Activated CD4-positive, alpha-beta memory T cell treated with anti-CD3 and anti-CD28 coated beads for 36 hours (primary cell): ENCODE measurements at regions not wholly inside any gene's neighbourhood (a gene's known extent, or its start where the extent isn't known, plus 50 kb on each side); places are given as distances from the start of the nearest gene placed in this dataset.

ENCODE experiments used
- CTCF ChIA-PET: fragments of 350-600 bp; sonication (Branson Sonifier 250); formaldehyde crosslinking; loops from one replicate; lab custom pipeline; 2021; ENCODE audit warnings: antibody characterized with exemption, inconsistent platforms; lab: Charles Lee
- POLR2A ChIA-PET: fragments of 350-600 bp; sonication (Branson Sonifier 250); formaldehyde crosslinking; loops from one replicate; lab custom pipeline; 2021; ENCODE audit warnings: antibody characterized with exemption; lab: Charles Lee
- DNase-seq: peaks from one replicate; pipeline ENCODE4 v3.0.0-alpha.2; 2020
- H3K27ac Mint-ChIP-seq: one replicate; pipeline ENCODE4 v1.8.0; 2021; ENCODE audit warnings: mixed read lengths
- H3K27me3 Mint-ChIP-seq: one replicate; pipeline ENCODE4 v1.8.0; 2021; ENCODE audit warnings: mixed read lengths
- H3K36me3 Mint-ChIP-seq: one replicate; pipeline ENCODE4 v1.8.0; 2021; ENCODE audit warnings: mixed read lengths
- H3K4me1 Mint-ChIP-seq: one replicate; pipeline ENCODE4 v1.8.0; 2021; ENCODE audit warnings: low read depth, mixed read lengths
- H3K4me3 Mint-ChIP-seq: one replicate; pipeline ENCODE4 v1.8.0; 2021; ENCODE audit warnings: mild to moderate bottlenecking, mixed read lengths
- H3K9me3 Mint-ChIP-seq: one replicate; pipeline ENCODE4 v1.8.0; 2021; ENCODE audit warnings: mixed read lengths
- intact Hi-C: fragments of 100-400 bp; cut with micrococcal nuclease; formaldehyde crosslinking; loops from one replicate; pipeline ENCODE4 v1.15.1; 2023

GRCh38 chr12:107248187-107248586, 154.8 kb upstream of the CRY1 start:
- no peak overlapping the region for H3K4me3 Mint-ChIP-seq
- ChIA-PET CTCF (no interaction called here), POLR2A (no interaction called here)
- H3K9me3 Mint-ChIP-seq = no peaks in the 10 kb centered on the region
- H3K36me3 Mint-ChIP-seq = no peaks in the 10 kb centered on the region
- DNase-seq = no peak
- H3K27me3 Mint-ChIP-seq = peaks cover 1% of the 10 kb centered on the region
- no peaks in the 10 kb centered on the region for H3K4me1 Mint-ChIP-seq
- H3K27ac Mint-ChIP-seq = no peak overlapping the region
- intact Hi-C loops = no loop called here

DNA sequence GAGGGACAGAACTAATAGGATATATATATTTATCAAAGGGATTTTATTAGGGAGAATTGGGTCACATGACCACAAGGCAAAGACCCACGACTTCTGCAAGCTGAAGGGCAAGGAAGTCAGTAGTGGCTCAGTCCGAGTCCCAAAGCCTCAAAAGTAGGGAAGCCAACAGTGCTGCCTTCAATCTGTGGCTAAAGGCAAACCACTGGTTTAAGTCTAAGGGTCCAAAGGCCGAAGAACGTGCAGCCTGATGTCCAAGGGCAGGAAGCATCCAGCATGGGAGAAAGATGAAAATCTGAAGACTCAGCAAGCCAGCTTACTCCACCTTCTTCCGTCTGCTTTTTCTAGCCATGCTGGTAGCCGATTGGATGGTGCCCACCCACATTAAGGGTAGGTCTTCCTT, 157.9 kb upstream of the CRY1 start:
- no peak overlapping the region for H3K27ac Mint-ChIP-seq
- no peaks in the 10 kb centered on the region for H3K36me3 Mint-ChIP-seq
- intact Hi-C loops = no loop called here
- CTCF ChIA-PET = no interaction called here
- no peak for DNase-seq
- no peak overlapping the region for H3K4me3 Mint-ChIP-seq
- peaks cover 1% of the 10 kb centered on the region for H3K27me3 Mint-ChIP-seq
- H3K4me1 Mint-ChIP-seq = no peaks in the 10 kb centered on the region
- H3K9me3 Mint-ChIP-seq = no peaks in the 10 kb centered on the region
- POLR2A ChIA-PET = no interaction called here

DNA sequence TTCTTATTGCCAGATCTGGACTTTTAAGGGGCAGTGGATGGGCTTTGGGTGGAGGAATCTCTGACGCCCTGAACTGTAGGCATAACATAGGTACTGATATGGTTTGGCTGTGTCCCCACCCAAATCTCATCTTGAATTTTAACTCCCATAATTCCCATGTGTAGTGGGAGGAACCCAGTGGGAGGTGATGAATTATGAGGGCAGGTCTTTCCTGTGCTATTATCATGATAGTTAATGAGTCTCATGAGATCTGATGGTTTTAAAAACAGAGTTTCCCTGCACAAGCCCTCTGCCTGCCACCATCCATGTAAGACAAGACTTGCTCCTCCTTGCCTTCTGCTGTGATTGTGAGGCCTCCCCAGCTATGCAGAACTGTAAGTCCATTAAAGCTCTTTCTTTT, 160.0 kb upstream of the CRY1 start:
- Mint-ChIP-seq H3K4me3 (no peak overlapping the region), H3K9me3 (no peaks in the 10 kb centered on the region), H3K36me3 (no peaks in the 10 kb centered on the region), H3K4me1 (no peaks in the 10 kb centered on the region), H3K27ac (no peak overlapping the region), H3K27me3 (peaks cover 8% of the 10 kb centered on the region)
- intact Hi-C loops = no loop called here
- POLR2A ChIA-PET = no interaction called here
- CTCF ChIA-PET = no interaction called here
- no peak for DNase-seq

DNA sequence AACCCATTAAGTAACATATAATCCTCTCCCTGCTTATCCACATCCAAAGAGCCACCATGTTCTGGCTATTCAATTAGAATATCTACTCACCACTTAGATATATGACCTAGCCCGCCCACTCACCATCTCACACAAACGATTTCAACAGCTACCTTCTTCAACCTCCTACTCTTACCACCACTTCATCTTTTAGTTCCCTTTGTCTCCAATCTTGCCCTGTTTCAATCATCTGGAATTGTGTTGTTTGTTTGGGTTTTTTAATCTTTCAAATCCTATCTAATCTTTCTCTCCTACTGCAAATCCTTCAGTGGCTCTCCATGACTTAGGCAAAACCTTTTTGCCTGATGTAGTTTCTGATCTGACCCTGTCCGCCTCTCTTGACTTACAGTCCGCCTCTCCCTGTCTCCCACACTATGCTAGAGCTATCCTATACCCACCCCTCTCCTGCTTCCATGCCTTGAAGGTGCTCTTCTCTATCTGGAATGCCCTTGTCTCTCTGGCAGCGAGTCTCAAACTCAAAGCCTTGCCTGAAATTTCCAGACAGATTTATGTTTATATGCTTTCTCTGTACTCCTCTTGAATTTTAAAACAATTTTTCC, 161.0 kb upstream of the CRY1 start:
- CTCF ChIA-PET = interaction anchor here (0.6 kb wide), 1 partner anchor 182 kb away, joined by 3 read pairs; no protein-coding TSS in a partner anchor
- H3K27me3 Mint-ChIP-seq = peaks cover 8% of the 10 kb centered on the region

DNA sequence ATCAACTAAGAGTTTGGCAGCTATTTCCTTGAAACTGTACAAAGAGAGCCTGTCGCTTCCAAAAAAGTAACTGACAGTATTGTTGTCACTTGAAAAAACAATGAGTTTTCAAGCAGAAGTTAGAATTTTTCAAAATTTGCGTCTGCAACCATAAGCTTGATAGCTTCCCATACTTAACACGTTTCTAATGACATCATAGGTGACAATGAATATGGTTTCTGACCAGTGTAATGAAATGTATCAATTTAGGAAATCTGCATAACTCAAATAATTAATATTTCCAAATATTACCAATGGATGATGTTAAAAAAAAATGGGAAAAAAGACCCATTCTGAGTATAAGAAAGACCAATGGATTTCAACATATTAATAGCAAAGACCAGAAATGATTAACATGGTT, 165.4 kb upstream of the CRY1 start:
- H3K36me3 Mint-ChIP-seq = no peaks in the 10 kb centered on the region
- intact Hi-C loops = no loop called here
- H3K4me3 Mint-ChIP-seq = no peak overlapping the region
- POLR2A ChIA-PET = no interaction called here
- no peak for DNase-seq
- H3K27me3 Mint-ChIP-seq = peaks cover 9% of the 10 kb centered on the region
- H3K9me3 Mint-ChIP-seq = peaks cover 6% of the 10 kb centered on the region
- no peak overlapping the region for H3K27ac Mint-ChIP-seq
- CTCF ChIA-PET = no interaction called here
- H3K4me1 Mint-ChIP-seq = no peaks in the 10 kb centered on the region

More for the DNA sequence above, 161.0 kb upstream of the CRY1 start:
- H3K4me3 Mint-ChIP-seq = no peak overlapping the region
- no peaks in the 10 kb centered on the region for H3K9me3 Mint-ChIP-seq
- POLR2A ChIA-PET = no interaction called here
- no peak overlapping the region for H3K27ac Mint-ChIP-seq
- intact Hi-C loops = no loop called here
- no peak for DNase-seq
- no peaks in the 10 kb centered on the region for H3K4me1 Mint-ChIP-seq
- no peaks in the 10 kb centered on the region for H3K36me3 Mint-ChIP-seq

DNA sequence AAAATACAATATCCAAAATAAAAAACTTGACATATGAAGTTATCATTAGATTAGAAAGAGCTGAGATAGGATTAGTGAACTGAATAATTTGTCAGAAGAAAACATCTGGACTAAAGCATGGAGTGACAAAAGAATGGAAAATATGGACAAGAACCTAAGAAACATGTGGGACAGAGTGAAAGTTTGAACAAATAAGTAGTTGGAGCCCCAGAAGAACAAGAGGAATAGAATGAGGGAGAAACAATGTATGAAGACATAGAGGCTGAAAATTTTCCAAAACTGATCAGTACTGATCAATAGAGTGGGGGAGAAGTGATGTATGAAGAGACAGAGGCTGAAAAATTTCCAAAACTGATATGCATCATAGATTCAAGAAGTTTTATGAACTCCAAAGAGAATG, 170.6 kb upstream of the CRY1 start:
- intact Hi-C loops = no loop called here
- H3K4me3 Mint-ChIP-seq = no peak overlapping the region
- CTCF ChIA-PET = no interaction called here

DNA sequence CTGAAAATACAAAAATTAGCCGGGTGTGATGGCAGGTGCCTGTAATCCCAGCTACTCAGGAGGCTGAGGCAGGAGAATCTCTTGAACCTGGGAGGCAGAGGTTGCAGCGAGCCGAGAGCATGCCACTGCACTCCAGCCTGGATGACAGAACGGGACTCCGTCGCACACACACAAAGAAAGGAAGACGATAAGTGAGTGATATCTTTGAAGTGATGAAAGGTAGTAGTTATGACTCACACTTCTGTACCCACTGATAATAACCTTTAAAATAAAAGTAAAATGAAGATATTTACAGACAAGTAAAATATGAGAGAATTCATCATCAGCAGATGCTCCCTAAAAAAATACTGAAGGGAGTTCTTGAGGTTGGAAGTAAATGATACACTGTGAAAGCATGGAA, 171.3 kb upstream of the CRY1 start:
- Mint-ChIP-seq H3K4me3 (no peak overlapping the region), H3K36me3 (no peaks in the 10 kb centered on the region), H3K9me3 (peaks cover 10% of the 10 kb centered on the region), H3K27ac (no peak overlapping the region), H3K27me3 (peaks cover 3% of the 10 kb centered on the region), H3K4me1 (no peaks in the 10 kb centered on the region)
- intact Hi-C loops = no loop called here
- DNase-seq = no peak
- CTCF ChIA-PET = no interaction called here
- POLR2A ChIA-PET = no interaction called here

More for the DNA sequence above, 170.6 kb upstream of the CRY1 start:
- peaks cover 10% of the 10 kb centered on the region for H3K9me3 Mint-ChIP-seq
- H3K36me3 Mint-ChIP-seq = no peaks in the 10 kb centered on the region
- H3K4me1 Mint-ChIP-seq = no peaks in the 10 kb centered on the region
- peaks cover 3% of the 10 kb centered on the region for H3K27me3 Mint-ChIP-seq
- no peak overlapping the region for H3K27ac Mint-ChIP-seq
- no peak for DNase-seq
- POLR2A ChIA-PET = no interaction called here

- H3K27me3 Mint-ChIP-seq = no peaks in the 10 kb centered on the region
- DNase-seq = no peak
- no peaks in the 10 kb centered on the region for H3K4me1 Mint-ChIP-seq
- no peaks in the 10 kb centered on the region for H3K36me3 Mint-ChIP-seq
- POLR2A ChIA-PET = no interaction called here
- CTCF ChIA-PET = no interaction called here
- peaks cover 10% of the 10 kb centered on the region for H3K9me3 Mint-ChIP-seq
- intact Hi-C loops = no loop called here
- no peak overlapping the region for H3K4me3 Mint-ChIP-seq
- no peak overlapping the region for H3K27ac Mint-ChIP-seq
These were observed 174.3 kb upstream of the CRY1 start for GRCh38 chr12:107267604-107268003.

- Mint-ChIP-seq H3K4me1 (no peaks in the 10 kb centered on the region), H3K27me3 (peaks cover 2% of the 10 kb centered on the region), H3K36me3 (no peaks in the 10 kb centered on the region), H3K9me3 (no peaks in the 10 kb centered on the region), H3K27ac (no peak overlapping the region), H3K4me3 (no peak overlapping the region)
- CTCF ChIA-PET = interaction anchor here (1.3 kb wide), 1 partner anchor 131 kb away, joined by 4 read pairs; no protein-coding TSS in a partner anchor
- no peak for DNase-seq
- intact Hi-C loops = no loop called here
- POLR2A ChIA-PET = no interaction called here
These were observed 178.2 kb upstream of the CRY1 start for GRCh38 chr12:107271523-107271922.

DNA sequence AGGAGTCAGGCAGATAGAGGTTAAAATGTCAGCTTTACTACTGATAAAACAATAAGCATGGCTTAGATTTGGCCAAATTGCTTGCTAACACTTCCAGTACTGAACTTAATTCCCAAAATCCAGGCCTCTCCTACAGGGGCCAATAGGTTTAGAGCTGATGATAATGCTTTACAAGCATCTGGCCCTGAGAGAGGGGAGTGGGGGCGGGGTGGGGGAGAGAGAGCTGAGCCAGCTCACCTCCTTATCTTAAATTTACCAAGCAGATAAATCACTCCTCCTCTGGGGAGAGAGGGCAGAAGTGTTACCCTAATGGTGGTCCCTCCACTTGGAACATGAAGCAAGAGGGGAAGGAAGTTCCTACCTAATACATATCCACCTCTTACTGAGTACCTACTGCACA, 182.2 kb upstream of the CRY1 start:
- CTCF ChIA-PET = interaction anchor here (1.1 kb wide), 1 partner anchor 127 kb away, joined by 3 read pairs; no protein-coding TSS in a partner anchor
- Mint-ChIP-seq H3K27ac (no peak overlapping the region), H3K36me3 (no peaks in the 10 kb centered on the region), H3K4me1 (peaks cover 3% of the 10 kb centered on the region), H3K4me3 (no peak overlapping the region), H3K27me3 (peaks cover 5% of the 10 kb centered on the region), H3K9me3 (no peaks in the 10 kb centered on the region)
- POLR2A ChIA-PET = no interaction called here
- no peak for DNase-seq
- intact Hi-C loops = no loop called here

DNA sequence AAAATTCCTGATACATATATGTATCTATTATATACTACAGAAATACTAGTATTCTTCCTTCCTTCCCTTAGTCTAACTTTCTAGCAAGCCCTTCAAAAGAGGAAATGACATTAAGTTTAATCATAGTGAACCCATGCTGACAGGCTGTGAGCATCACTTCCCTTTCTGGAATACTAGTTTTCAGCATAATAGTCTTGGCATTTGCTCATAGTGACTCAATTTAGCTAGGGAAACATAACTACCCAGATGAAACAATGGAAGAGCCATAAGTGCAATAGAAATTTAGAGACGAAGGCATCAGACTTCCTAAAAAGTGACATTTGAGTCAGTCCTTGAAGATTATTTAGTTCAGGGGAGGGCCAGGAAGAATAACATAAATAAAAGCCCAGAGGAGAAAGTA, 184.5 kb upstream of the CRY1 start:
- Mint-ChIP-seq H3K9me3 (no peaks in the 10 kb centered on the region), H3K36me3 (no peaks in the 10 kb centered on the region), H3K4me3 (no peak overlapping the region), H3K4me1 (peaks cover 3% of the 10 kb centered on the region), H3K27me3 (peaks cover 5% of the 10 kb centered on the region), H3K27ac (no peak overlapping the region)
- CTCF ChIA-PET = no interaction called here
- intact Hi-C loops = no loop called here
- DNase-seq = no peak
- POLR2A ChIA-PET = no interaction called here

GRCh38 chr12:107282628-107283027, 189.3 kb upstream of the CRY1 start:
- intact Hi-C loops = no loop called here
- CTCF ChIA-PET = no interaction called here
- H3K27me3 Mint-ChIP-seq = peaks cover 2% of the 10 kb centered on the region
- H3K4me1 Mint-ChIP-seq = peaks cover 9% of the 10 kb centered on the region
- DNase-seq = no peak
- no peaks in the 10 kb centered on the region for H3K36me3 Mint-ChIP-seq
- no peaks in the 10 kb centered on the region for H3K9me3 Mint-ChIP-seq
- POLR2A ChIA-PET = no interaction called here
- no peak overlapping the region for H3K4me3 Mint-ChIP-seq
- no peak overlapping the region for H3K27ac Mint-ChIP-seq

DNA sequence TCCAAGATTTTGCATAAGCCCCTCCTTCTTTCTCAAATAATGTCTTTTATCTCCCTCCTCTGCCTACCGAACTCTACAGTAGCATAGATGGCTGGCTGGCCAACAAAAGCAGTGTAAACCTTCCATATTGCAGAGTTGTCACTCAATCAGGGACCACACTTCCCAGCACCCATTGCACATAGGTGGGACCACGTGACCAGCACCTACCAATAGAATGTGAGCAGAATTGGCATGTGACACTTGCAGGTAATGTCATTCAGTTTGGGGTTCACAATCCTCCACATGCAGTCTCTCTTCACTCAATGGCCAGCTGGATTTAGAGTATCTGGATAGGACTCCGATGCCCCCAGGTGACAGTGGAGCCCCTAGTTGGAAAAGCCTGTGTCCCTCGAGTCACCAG, 190.3 kb upstream of the CRY1 start:
- CTCF ChIA-PET = no interaction called here
- H3K27me3 Mint-ChIP-seq = no peaks in the 10 kb centered on the region
- no peak for DNase-seq
- H3K9me3 Mint-ChIP-seq = no peaks in the 10 kb centered on the region
- H3K27ac Mint-ChIP-seq = no peak overlapping the region
- intact Hi-C loops = no loop called here
- H3K4me1 Mint-ChIP-seq = peaks cover 13% of the 10 kb centered on the region
- no peaks in the 10 kb centered on the region for H3K36me3 Mint-ChIP-seq
- H3K4me3 Mint-ChIP-seq = no peak overlapping the region
- POLR2A ChIA-PET = no interaction called here
